ENCODE measurements at regions not wholly inside any gene's neighbourhood (a gene's known extent, or its start where the extent isn't known, plus 50 kb on each side); places are given as distances from the start of the nearest gene placed in this dataset.

DNA sequence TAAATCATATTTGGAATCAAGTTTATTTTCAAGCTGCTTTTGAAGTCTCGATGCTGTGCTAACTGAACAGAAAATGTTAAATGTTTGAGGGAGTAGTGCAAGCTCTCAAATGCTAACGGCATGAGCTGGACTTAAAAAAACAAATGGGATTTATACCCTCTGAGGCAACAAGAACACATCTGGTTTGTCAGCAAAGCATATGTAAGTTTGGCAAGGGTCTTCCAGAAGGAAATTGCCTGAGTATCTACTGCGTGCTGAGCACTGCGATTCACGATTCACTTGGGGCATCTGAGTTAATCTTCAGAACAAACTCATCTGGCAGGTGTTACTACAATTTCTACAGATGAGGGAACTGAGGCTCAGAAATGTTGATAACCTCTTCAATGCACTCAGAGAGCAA is 98.4 kb upstream of the C9orf72 start:
- TF ChIP-seq, protein P1, sequence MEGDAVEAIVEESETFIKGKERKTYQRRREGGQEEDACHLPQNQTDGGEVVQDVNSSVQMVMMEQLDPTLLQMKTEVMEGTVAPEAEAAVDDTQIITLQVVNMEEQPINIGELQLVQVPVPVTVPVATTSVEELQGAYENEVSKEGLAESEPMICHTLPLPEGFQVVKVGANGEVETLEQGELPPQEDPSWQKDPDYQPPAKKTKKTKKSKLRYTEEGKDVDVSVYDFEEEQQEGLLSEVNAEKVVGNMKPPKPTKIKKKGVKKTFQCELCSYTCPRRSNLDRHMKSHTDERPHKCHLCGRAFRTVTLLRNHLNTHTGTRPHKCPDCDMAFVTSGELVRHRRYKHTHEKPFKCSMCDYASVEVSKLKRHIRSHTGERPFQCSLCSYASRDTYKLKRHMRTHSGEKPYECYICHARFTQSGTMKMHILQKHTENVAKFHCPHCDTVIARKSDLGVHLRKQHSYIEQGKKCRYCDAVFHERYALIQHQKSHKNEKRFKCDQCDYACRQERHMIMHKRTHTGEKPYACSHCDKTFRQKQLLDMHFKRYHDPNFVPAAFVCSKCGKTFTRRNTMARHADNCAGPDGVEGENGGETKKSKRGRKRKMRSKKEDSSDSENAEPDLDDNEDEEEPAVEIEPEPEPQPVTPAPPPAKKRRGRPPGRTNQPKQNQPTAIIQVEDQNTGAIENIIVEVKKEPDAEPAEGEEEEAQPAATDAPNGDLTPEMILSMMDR (IDR thresholded peaks at IDR 0.05; ENCODE audit: low read depth, low read length) = no peak

DNA sequence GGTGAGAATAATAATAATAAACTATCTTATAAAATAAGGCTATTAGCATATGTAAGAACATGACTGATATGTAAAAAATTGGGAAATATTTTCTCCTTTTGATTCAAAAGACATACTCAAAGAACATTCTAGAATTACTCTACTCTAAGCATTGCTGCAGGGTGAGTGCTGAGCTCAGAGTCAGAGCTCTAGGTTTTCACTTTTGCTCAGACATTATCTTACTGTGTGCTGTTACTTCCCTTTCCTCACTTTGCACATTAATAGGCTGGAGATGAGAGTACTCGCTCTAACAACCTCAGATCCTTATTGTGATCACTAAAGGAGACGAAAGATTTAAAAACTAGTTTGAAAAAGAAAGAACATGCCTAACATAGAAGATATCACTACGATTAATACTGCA is 99.4 kb upstream of the C9orf72 start:
- TF ChIP-seq, protein P1 (IDR thresholded peaks at IDR 0.05; ENCODE audit: low read depth, low read length) = no peak
- no peak for DNase-seq (ENCODE audit: extremely low read depth, low read depth)

More for the DNA sequence above, 98.4 kb upstream of the C9orf72 start:
- no peak for DNase-seq (ENCODE audit: extremely low read depth, low read depth)

DNA sequence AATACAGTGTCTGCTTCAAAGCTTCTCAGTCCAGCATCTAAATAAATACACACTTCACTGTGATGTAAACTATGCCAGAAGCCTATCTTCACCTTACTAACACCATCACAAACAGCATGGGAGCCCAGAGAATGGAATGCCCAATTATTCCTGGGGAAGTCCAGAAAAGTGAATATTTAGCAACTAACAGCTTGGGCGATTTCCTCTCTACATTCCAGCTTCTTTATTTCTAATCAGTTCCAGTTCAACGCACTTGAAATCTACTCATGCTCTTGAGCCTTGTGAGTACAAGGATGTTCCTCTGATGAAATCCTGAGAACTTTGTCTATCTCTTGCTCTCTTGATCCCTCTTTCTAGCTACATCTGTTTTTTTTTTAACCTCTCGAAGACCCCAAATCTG is 100.4 kb upstream of the C9orf72 start:
- no peak for DNase-seq (ENCODE audit: extremely low read depth, low read depth)
- TF ChIP-seq, protein P1 (IDR thresholded peaks at IDR 0.05; ENCODE audit: low read depth, low read length) = no peak

DNA sequence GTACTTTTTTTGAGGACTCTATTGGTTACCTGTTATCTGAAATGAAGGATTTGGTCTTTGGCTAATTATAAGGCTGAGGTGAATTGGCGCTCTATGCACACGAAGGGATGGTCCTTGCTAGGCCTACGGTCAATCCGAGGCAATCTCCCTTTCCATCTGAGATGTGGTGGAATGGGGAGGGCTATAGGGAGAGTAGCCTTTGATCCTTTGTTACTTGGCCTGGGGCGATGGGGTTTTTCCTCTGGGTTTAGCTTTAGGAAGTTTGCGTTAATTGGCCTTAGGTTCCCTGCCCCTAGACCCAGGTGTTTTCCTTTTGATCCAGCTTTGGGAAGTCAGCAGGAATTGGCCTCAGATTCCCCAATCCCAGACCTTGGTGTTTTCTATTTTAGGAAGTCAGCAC is 102.1 kb upstream of the C9orf72 start:
- TF ChIP-seq, protein P1 (IDR thresholded peaks at IDR 0.05; ENCODE audit: low read depth, low read length) = no peak
- no peak for DNase-seq (ENCODE audit: extremely low read depth, low read depth)

DNA sequence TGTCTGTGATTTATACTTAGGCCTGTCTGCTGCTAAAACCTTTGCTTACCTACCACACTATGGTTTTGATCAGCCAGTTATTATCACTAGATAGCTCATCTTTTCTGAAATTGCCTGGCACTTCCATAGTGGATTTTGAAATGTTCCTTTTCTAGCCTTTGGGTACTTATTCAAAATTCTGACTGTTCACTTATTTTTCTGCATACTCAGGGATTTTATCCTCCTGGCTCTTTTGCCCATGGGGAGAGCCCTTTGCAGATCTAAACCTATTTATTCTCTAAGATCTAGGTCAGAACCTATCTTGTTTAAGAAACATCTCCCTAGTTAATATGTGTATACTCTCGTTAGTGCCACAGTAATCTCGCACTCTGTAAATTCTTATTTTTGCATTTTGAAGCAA is 103.5 kb upstream of the C9orf72 start:
- DNase-seq (ENCODE audit: extremely low read depth, low read depth) = no peak
- TF ChIP-seq, protein P1 (IDR thresholded peaks at IDR 0.05; ENCODE audit: low read depth, low read length) = no peak

DNA sequence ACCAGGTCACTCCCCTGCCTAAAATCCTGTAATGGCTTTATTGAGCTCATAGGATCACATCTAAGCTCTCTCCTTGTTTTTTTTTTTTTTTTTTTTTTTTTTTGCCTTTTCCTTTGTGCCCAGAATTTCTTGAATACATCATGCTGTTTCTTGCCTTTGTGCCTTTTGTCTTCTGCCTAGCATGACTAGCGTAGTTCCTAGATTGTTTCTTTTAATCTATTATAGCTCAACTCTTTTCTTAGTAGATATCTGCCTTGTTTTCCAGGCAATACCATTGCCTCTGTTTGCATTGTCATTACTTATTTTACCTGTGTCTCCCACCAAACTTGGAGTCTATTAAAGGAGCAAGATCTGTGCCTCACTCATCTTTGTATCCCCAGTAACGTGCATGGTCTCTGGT is 106.1 kb upstream of the C9orf72 start:
- TF ChIP-seq, protein P1 (IDR thresholded peaks at IDR 0.05; ENCODE audit: low read depth, low read length) = no peak
- DNase-seq (ENCODE audit: extremely low read depth, low read depth) = no peak

DNA sequence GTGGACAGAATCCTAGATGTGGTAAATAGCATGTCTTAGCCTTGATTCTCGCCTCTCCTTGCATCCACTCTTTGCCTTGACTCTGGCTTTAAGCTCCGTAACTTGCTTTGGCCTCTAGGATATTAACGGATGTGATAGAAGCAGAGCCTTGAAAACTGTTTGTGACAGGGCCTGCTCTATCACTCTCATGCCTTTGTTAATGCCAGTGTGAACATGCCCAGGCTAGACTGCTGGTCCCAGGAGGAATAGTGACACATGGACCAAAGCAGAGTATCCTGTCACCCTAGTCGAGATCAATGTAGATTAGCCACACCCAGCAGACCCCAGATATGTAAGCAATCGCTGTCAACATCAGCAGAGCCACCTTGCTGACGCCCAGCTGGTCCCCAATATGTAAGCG is 109.9 kb upstream of the C9orf72 start:
- DNase-seq (ENCODE audit: extremely low read depth, low read depth) = no peak

More for the DNA sequence above, 109.9 kb upstream of the C9orf72 start:
- TF ChIP-seq, protein P1 (IDR thresholded peaks at IDR 0.05; ENCODE audit: low read depth, low read length) = no peak

Data from AG09319 (cell line).